ENCODE measurements at regions not wholly inside any gene's neighbourhood (a gene's known extent, or its start where the extent isn't known, plus 50 kb on each side); places are given as distances from the start of the nearest gene placed in this dataset.

DNA sequence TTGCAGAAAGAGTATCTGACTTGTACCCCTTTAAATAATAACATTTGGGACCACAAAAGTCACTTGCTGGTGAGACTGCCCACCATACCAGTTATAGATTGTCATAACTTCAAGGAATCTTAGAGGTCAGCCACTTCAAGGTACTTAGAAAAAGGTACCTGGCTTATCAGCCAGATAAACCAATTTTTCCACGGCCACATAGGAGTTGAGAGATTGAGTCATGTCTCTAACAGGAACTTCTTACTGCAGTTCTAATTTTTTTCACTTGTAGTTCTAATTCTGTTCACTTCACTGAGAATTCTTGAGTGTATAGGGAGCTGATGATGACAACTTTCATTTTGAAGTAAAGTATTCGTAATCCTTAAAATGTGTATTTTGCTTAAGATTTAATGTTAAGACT lies 317.1 kb upstream of the CBLB start:
- H3K36me3 ChIP-seq: no peaks in the 10 kb centered on the region
- DNase-seq (ENCODE audit: low spot score in 2 of 2): no peak
- H3K9me3 ChIP-seq: no peaks in the 10 kb centered on the region
- H3K27me3 ChIP-seq: no peaks in the 10 kb centered on the region
- H3K4me1 ChIP-seq: peaks cover 0 to 7% (median 0%) of the 10 kb centered on the region in 4 donors
- no peak overlapping the region for H3K27ac ChIP-seq
- no peak for TF ChIP-seq EP300 (IDR thresholded peaks at IDR 0.05)
- TF ChIP-seq, protein P1, sequence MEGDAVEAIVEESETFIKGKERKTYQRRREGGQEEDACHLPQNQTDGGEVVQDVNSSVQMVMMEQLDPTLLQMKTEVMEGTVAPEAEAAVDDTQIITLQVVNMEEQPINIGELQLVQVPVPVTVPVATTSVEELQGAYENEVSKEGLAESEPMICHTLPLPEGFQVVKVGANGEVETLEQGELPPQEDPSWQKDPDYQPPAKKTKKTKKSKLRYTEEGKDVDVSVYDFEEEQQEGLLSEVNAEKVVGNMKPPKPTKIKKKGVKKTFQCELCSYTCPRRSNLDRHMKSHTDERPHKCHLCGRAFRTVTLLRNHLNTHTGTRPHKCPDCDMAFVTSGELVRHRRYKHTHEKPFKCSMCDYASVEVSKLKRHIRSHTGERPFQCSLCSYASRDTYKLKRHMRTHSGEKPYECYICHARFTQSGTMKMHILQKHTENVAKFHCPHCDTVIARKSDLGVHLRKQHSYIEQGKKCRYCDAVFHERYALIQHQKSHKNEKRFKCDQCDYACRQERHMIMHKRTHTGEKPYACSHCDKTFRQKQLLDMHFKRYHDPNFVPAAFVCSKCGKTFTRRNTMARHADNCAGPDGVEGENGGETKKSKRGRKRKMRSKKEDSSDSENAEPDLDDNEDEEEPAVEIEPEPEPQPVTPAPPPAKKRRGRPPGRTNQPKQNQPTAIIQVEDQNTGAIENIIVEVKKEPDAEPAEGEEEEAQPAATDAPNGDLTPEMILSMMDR (IDR thresholded peaks at IDR 0.05): no peak
- TF ChIP-seq POLR2A (IDR thresholded peaks at IDR 0.05): no peak
- no peak overlapping the region for H3K4me3 ChIP-seq
- WGBS, 2 donors: 84 to 92% methylated on average over 2 of the region's 2 CpGs

- Histone ChIP-seq H3K4me3 (no peak overlapping the region), H3K27ac (no peak overlapping the region), H3K27me3 (no peaks in the 10 kb centered on the region), H3K4me1 (no peaks in the 10 kb centered on the region), H3K9me3 (no peaks in the 10 kb centered on the region), H3K36me3 (no peaks in the 10 kb centered on the region)
- no peak for DNase-seq (ENCODE audit: low spot score in 2 of 2)
- 29 to 45% methylated on average over 2 of the region's 2 CpGs for WGBS, 2 donors
- TF ChIP-seq, protein P1 (IDR thresholded peaks at IDR 0.05): no peak
- TF ChIP-seq EP300 (IDR thresholded peaks at IDR 0.05): no peak
- no peak for TF ChIP-seq POLR2A (IDR thresholded peaks at IDR 0.05)
Observed at GRCh38 chr3:106190296-106190695, 321.5 kb upstream of the CBLB start.

GRCh38 chr3:106191211-106191610 lies 322.4 kb upstream of the CBLB start:
- Histone ChIP-seq H3K4me1 (no peaks in the 10 kb centered on the region), H3K36me3 (no peaks in the 10 kb centered on the region), H3K4me3 (no peak overlapping the region), H3K27me3 (no peaks in the 10 kb centered on the region), H3K27ac (no peak overlapping the region), H3K9me3 (no peaks in the 10 kb centered on the region)
- 70 to 79% methylated on average over 1 of the region's 1 CpG for WGBS, 2 donors
- DNase-seq (ENCODE audit: low spot score in 2 of 2): no peak
- TF ChIP-seq, protein P1 (IDR thresholded peaks at IDR 0.05): no peak
- TF ChIP-seq POLR2A (IDR thresholded peaks at IDR 0.05): no peak
- TF ChIP-seq EP300 (IDR thresholded peaks at IDR 0.05): no peak

DNA sequence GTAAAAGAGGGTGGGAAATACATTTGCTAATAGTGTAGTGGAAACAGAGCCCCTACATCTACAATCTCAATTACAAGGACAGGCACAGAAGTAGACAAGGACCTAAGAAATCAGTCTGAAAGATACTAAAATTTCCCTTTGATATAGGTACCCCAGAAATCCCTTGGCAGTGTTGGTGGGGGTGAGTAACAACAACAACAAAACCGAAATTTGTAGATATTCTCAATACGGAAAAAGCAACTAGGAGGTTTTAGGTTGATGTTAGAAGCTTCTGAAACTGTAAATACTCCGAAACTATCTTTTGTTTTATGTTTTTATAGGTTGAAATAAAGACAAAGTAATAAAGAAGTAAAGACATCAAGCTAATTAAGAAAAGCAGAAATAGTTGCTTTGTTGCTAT lies 323.1 kb upstream of the CBLB start:
- no peak overlapping the region for H3K4me3 ChIP-seq
- TF ChIP-seq POLR2A (IDR thresholded peaks at IDR 0.05) (no peak), EP300 (IDR thresholded peaks at IDR 0.05) (no peak)
- TF ChIP-seq, protein P1 (IDR thresholded peaks at IDR 0.05): no peak
- no peak overlapping the region for H3K27ac ChIP-seq
- no peaks in the 10 kb centered on the region for H3K36me3 ChIP-seq
- no peaks in the 10 kb centered on the region for H3K9me3 ChIP-seq
- 90 to 91% methylated on average over 3 of the region's 3 CpGs for WGBS, 2 donors
- no peak for DNase-seq (ENCODE audit: low spot score in 2 of 2)
- no peaks in the 10 kb centered on the region for H3K27me3 ChIP-seq
- no peaks in the 10 kb centered on the region for H3K4me1 ChIP-seq

- WGBS, 2 donors: 92 to 94% methylated on average over 2 of the region's 2 CpGs
- Histone ChIP-seq H3K27ac (no peak overlapping the region), H3K27me3 (no peaks in the 10 kb centered on the region), H3K9me3 (no peaks in the 10 kb centered on the region), H3K4me1 (no peaks in the 10 kb centered on the region), H3K4me3 (no peak overlapping the region), H3K36me3 (no peaks in the 10 kb centered on the region)
- no peak for DNase-seq (ENCODE audit: low spot score in 2 of 2)
- TF ChIP-seq, protein P1 (IDR thresholded peaks at IDR 0.05): no peak
- no peak for TF ChIP-seq EP300 (IDR thresholded peaks at IDR 0.05)
Observed at GRCh38 chr3:106193876-106194275, 325.1 kb upstream of the CBLB start.
